Type B pancreatic cell (in vitro differentiated cells): ENCODE measurements at regions not wholly inside any gene's neighbourhood (a gene's known extent, or its start where the extent isn't known, plus 50 kb on each side); places are given as distances from the start of the nearest gene placed in this dataset.
"Not testable (repeated sequence)": the region's sequence is repeated elsewhere in the genome, so short reads cannot be mapped to it uniquely, and the experiment has no call there.

ENCODE experiments used
- DNase-seq: peaks from one replicate; pipeline ENCODE4 v3.0.0; 2021; ENCODE audit warnings: mixed read lengths; ENCODE audit not compliant: unreplicated experiment; ENCODE audit errors: extremely low spot score
- H3K27ac Mint-ChIP-seq: 2 replicates; pipeline ENCODE4 v1.8.0; 2021; ENCODE audit warnings: mild to moderate bottlenecking, mixed read lengths
- H3K27me3 Mint-ChIP-seq: 2 replicates; pipeline ENCODE4 v1.8.0; 2021; ENCODE audit warnings: mixed read lengths
- H3K36me3 Mint-ChIP-seq: 2 replicates; pipeline ENCODE4 v1.8.0; 2021; ENCODE audit warnings: mixed read lengths
- H3K4me1 Mint-ChIP-seq: one replicate; pipeline ENCODE4 v1.8.0; 2021; ENCODE audit warnings: mixed read lengths; ENCODE audit not compliant: unreplicated experiment
- H3K4me3 Mint-ChIP-seq: 2 replicates; pipeline ENCODE4 v1.8.0; 2021; ENCODE audit warnings: mild to moderate bottlenecking, mixed read lengths
- H3K9me3 Mint-ChIP-seq: 2 replicates; pipeline ENCODE4 v1.8.0; 2021; ENCODE audit warnings: mixed read lengths
- CTCF ChIP-seq: fragments of 200-600 bp; sonication (generic); conservative IDR thresholded peaks from 2 replicates; pipeline ENCODE4 v1.5.0; 2021; ENCODE audit warnings: antibody characterized with exemption, mild to moderate bottlenecking

GRCh38 chr5:159807586-159807985 lies 108.7 kb upstream of the ADRA1B start:
- no peak overlapping the region for H3K4me3 Mint-ChIP-seq
- peaks cover 4% of the 10 kb centered on the region for H3K9me3 Mint-ChIP-seq
- no peak for DNase-seq
- H3K27ac Mint-ChIP-seq = no peak overlapping the region
- H3K27me3 Mint-ChIP-seq = no peaks in the 10 kb centered on the region
- no peak for TF ChIP-seq CTCF
- no peaks in the 10 kb centered on the region for H3K36me3 Mint-ChIP-seq
- no peaks in the 10 kb centered on the region for H3K4me1 Mint-ChIP-seq

GRCh38 chr5:159811712-159812111 lies 104.6 kb upstream of the ADRA1B start:
- no peak for TF ChIP-seq CTCF
- Mint-ChIP-seq H3K36me3 (no peaks in the 10 kb centered on the region), H3K27ac (no peak overlapping the region), H3K27me3 (no peaks in the 10 kb centered on the region), H3K9me3 (peaks cover 8% of the 10 kb centered on the region), H3K4me3 (no peak overlapping the region), H3K4me1 (no peaks in the 10 kb centered on the region)
- DNase-seq = no peak

- H3K9me3 Mint-ChIP-seq, H3K4me3 Mint-ChIP-seq, H3K4me1 Mint-ChIP-seq, H3K36me3 Mint-ChIP-seq, H3K27ac Mint-ChIP-seq, H3K27me3 Mint-ChIP-seq, DNase-seq: not testable (repeated sequence)
Measured at GRCh38 chr5:159812759-159813158, 103.5 kb upstream of the ADRA1B start.

GRCh38 chr5:159814222-159814621 lies 102.1 kb upstream of the ADRA1B start:
- H3K4me3 Mint-ChIP-seq = no peak overlapping the region

GRCh38 chr5:159814805-159815585 lies 101.3 kb upstream of the ADRA1B start:
- no peaks in the 10 kb centered on the region for H3K4me1 Mint-ChIP-seq
- H3K4me3 Mint-ChIP-seq = no peak overlapping the region
- no peaks in the 10 kb centered on the region for H3K27me3 Mint-ChIP-seq
- no peak overlapping the region for H3K27ac Mint-ChIP-seq
- H3K9me3 Mint-ChIP-seq = peaks cover 8% of the 10 kb centered on the region
- no peak for DNase-seq
- no peaks in the 10 kb centered on the region for H3K36me3 Mint-ChIP-seq
- TF ChIP-seq CTCF = no peak

More at GRCh38 chr5:159814222-159814621, 102.1 kb upstream of the ADRA1B start:
- Mint-ChIP-seq H3K27ac (no peak overlapping the region), H3K9me3 (peaks cover 8% of the 10 kb centered on the region), H3K4me1 (no peaks in the 10 kb centered on the region), H3K36me3 (no peaks in the 10 kb centered on the region), H3K27me3 (no peaks in the 10 kb centered on the region)
- TF ChIP-seq CTCF = no peak
- DNase-seq = no peak

- no peak overlapping the region for H3K4me3 Mint-ChIP-seq
- DNase-seq = no peak
- H3K9me3 Mint-ChIP-seq = peaks cover 5% of the 10 kb centered on the region
- H3K27ac Mint-ChIP-seq = no peak overlapping the region
- no peaks in the 10 kb centered on the region for H3K36me3 Mint-ChIP-seq
- TF ChIP-seq CTCF = no peak
- H3K27me3 Mint-ChIP-seq = peaks cover 3% of the 10 kb centered on the region
- H3K4me1 Mint-ChIP-seq = no peaks in the 10 kb centered on the region
Measured at GRCh38 chr5:159817262-159818029, 98.8 kb upstream of the ADRA1B start.
